ENCODE measurements at regions not wholly inside any gene's neighbourhood (a gene's known extent, or its start where the extent isn't known, plus 50 kb on each side); places are given as distances from the start of the nearest gene placed in this dataset.
"Not testable (repeated sequence)": the region's sequence is repeated elsewhere in the genome, so short reads cannot be mapped to it uniquely, and the experiment has no call there.

DNA sequence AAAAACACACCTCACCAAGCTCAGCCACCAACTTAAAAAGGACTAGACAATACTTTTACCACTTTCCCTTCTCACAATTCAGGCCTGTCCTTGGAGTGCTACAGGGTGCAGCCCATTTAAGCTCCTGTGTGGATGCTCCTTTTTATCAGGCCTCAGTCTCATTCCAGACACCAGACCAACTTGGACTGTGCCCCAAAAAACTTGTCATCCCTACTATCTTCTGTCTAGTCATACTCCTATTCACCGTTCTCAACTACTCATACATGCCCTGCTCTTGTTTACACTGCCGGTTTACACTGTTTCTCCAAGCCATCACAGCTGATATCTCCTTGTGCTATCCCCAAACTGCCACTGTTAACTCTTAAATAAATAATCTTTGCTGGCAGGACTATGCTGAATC is 242.8 kb upstream of the PROK2 start:
- not testable (repeated sequence) for H3K56ac ChIP-seq (ENCODE audit: insufficient read length, low read depth, low read length); H3K79me2 ChIP-seq (ENCODE audit: insufficient read depth, low read length); H3K23me2 ChIP-seq (ENCODE audit: insufficient read length, low read depth, low read length, poor library complexity, severe bottlenecking); H2BK5ac ChIP-seq (ENCODE audit: insufficient read length, low read length); H3K4ac ChIP-seq (ENCODE audit: low read depth, low read length); H3K27ac Mint-ChIP-seq; H3K4me1 ChIP-seq (ENCODE audit: insufficient read depth, low read length); H2BK12ac ChIP-seq (ENCODE audit: insufficient read length, low read depth, low read length); H3K4me2 ChIP-seq (ENCODE audit: insufficient read depth, insufficient read length, low read length); H2BK20ac ChIP-seq (ENCODE audit: low read depth, low read length, poor library complexity, severe bottlenecking); H2AFZ ChIP-seq (ENCODE audit: low read length); H3K18ac ChIP-seq (ENCODE audit: insufficient read length, low read depth, low read length); H3K14ac ChIP-seq (ENCODE audit: insufficient read depth, low read length); H3K4me3 Mint-ChIP-seq; H4K91ac ChIP-seq (ENCODE audit: insufficient read length, low read depth, low read length); H3K27me3 Mint-ChIP-seq (ENCODE audit: low read depth); H4K5ac ChIP-seq (ENCODE audit: insufficient read length, low read depth, low read length); H2BK15ac ChIP-seq (ENCODE audit: low read depth, low read length); H2BK120ac ChIP-seq (ENCODE audit: low read depth, low read length, poor library complexity, severe bottlenecking); H3K9me3 ChIP-seq (ENCODE audit: control insufficient read depth, low read depth, low read length); H3T11ph ChIP-seq (ENCODE audit: low read length); H4K20me1 ChIP-seq (ENCODE audit: control insufficient read depth, insufficient read depth, insufficient read length); H4K8ac ChIP-seq (replicated peaks; ENCODE audit: insufficient read length, low read depth, low read length); H2AK5ac ChIP-seq (ENCODE audit: insufficient read length, low read length); H3K79me1 ChIP-seq (ENCODE audit: insufficient read depth, low read depth, low read length, poor library complexity, severe bottlenecking); H3K27me3 ChIP-seq (ENCODE audit: insufficient read depth, low read length); H3K23ac ChIP-seq (ENCODE audit: insufficient read length, low read depth, low read length); DNase-seq
- H3K4me1 Mint-ChIP-seq, result peaks cover 15 to 25% of the 10 kb centered on the region in 2 experiments
- Histone ChIP-seq H3K9ac (ENCODE audit: extremely low read depth, insufficient read length, low read length) (peak overlapping the region; percentile 23), H3K27ac (ENCODE audit: insufficient read length, low read depth, low read length) (peak overlapping the region; percentile 65)
- H3K9me3 Mint-ChIP-seq, result peaks cover 20 to 23% of the 10 kb centered on the region in 2 experiments
- no CpG with 5 or more reads among the region's 2 CpGs for WGBS (ENCODE audit: extremely low coverage, insufficient read length, low lambda C conversion rate)
- H3K36me3 Mint-ChIP-seq (ENCODE audit: insufficient read depth in 1 of 3, low read depth in 3 of 3), result peaks cover 20 to 24% (median 21%) of the 10 kb centered on the region in 3 experiments

Data from H9 (cell line).